ENCODE measurements at regions not wholly inside any gene's neighbourhood (a gene's known extent, or its start where the extent isn't known, plus 50 kb on each side); places are given as distances from the start of the nearest gene placed in this dataset.

DNA sequence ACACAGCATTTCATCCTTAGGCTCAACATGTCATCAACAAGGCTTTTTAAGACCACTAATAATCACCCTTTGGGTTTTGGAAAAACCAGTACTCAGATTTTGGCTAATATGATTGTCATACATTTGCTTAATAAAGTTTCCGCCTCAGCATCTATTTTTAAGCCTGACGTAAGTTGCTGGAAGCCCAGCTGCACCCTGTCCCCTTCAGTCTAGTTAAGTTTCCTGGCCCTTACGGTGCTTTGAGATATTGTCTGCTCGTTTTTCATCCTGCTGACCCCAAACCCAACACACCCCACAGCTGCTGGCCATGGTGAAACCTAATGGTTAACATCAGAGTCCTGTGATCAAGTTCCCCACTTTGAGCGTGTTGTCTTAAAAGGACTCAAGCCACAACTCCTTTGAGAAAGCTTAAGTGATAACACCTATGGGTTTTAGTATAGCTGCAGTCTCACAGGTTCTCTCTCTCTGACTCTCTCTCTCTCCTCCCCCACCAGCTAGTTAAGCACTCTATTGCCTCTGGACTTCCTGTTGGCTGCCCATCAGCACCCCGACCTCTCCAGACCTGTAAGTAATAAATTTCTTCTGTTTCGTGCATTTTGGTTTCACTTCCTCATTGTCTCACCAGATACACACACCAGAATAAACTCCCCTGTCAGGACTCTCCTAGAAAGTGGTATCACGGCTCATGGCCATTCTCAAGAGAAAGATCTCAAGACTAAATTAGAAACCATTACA lies 802.0 kb downstream of the C6orf118 start:
- H3K4me3 ChIP-seq (ENCODE audit: low read depth, low read length): no peak overlapping the region
- no peak for DNase-seq (ENCODE audit: low read depth)
- TF ChIP-seq, protein P1, sequence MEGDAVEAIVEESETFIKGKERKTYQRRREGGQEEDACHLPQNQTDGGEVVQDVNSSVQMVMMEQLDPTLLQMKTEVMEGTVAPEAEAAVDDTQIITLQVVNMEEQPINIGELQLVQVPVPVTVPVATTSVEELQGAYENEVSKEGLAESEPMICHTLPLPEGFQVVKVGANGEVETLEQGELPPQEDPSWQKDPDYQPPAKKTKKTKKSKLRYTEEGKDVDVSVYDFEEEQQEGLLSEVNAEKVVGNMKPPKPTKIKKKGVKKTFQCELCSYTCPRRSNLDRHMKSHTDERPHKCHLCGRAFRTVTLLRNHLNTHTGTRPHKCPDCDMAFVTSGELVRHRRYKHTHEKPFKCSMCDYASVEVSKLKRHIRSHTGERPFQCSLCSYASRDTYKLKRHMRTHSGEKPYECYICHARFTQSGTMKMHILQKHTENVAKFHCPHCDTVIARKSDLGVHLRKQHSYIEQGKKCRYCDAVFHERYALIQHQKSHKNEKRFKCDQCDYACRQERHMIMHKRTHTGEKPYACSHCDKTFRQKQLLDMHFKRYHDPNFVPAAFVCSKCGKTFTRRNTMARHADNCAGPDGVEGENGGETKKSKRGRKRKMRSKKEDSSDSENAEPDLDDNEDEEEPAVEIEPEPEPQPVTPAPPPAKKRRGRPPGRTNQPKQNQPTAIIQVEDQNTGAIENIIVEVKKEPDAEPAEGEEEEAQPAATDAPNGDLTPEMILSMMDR (IDR thresholded peaks at IDR 0.05; ENCODE audit: low read depth, low read length, missing control alignments): no peak

DNA sequence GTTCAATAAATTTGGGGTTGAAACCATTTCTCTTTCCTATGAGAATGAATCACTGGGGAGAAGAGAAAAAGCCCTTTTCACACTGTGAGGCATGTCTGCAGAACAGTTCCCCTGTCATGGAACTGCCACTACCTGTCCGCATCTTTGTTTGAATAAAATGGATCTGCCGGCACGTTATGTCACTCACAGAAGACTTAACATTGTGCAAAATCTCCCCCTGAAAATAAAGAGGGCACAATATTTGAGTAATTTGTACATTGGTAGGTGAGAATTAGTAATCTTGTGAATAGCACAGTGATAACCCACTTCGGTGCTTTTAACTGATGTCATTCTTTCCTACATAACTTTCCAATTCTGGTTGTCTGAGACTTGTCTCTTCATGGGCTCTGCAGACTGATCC lies 804.0 kb downstream of the C6orf118 start:
- H3K4me3 ChIP-seq (ENCODE audit: low read depth, low read length): no peak overlapping the region
- DNase-seq (ENCODE audit: low read depth): no peak
- TF ChIP-seq, protein P1 (IDR thresholded peaks at IDR 0.05; ENCODE audit: low read depth, low read length, missing control alignments): no peak

DNA sequence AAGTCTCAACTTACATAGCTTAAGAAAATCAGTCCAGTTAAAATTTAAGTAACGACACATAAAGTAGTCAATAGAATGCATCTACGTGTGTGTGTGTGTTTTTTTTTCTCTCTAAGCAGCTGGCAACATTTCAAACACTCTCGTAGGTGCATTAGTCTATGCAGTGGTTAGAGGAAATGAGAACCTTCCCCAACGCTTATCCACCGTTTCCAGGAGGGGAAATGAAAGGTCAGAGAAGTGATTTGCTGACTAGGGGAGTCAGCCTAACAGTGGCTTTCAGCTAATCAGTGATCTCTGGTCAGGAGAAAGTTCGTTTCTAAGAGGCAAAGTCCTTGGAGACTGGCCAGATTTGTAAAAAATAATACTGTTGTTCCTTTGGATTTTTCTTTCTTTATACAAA lies 806.6 kb downstream of the C6orf118 start:
- no peak for DNase-seq (ENCODE audit: low read depth)
- TF ChIP-seq, protein P1 (IDR thresholded peaks at IDR 0.05; ENCODE audit: low read depth, low read length, missing control alignments): no peak
- H3K4me3 ChIP-seq (ENCODE audit: low read depth, low read length): no peak overlapping the region

DNA sequence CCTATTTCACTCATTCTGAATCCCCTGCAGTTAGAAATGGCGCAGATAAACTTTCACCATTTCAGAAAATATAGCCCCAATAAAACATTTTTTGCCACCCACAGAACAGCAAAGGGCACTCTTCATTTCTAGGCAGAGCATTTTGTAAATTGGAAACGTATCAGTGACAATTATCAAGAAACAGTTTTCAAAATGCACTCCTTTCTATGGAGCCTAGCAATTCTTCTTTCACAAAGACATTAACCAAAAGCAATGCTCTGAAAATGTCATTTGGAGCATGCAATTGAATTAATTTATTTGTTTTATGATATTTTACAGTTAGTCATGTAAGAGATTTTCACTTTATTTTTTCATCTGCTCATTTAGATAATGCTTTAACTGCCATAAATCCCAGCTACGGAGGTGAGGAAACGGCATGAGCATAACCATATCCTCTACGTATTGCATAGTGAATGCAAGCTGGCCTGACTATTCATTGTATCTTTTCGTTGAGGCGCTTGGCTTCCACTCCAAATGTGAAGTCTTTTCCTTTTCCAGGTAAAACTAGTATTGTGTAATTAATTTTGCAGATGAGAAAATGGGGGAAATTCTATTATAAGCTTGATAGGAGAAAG lies 813.4 kb downstream of the C6orf118 start:
- H3K4me3 ChIP-seq (ENCODE audit: low read depth, low read length): no peak overlapping the region
- no peak for DNase-seq (ENCODE audit: low read depth)
- TF ChIP-seq, protein P1 (IDR thresholded peaks at IDR 0.05; ENCODE audit: low read depth, low read length, missing control alignments): no peak

DNA sequence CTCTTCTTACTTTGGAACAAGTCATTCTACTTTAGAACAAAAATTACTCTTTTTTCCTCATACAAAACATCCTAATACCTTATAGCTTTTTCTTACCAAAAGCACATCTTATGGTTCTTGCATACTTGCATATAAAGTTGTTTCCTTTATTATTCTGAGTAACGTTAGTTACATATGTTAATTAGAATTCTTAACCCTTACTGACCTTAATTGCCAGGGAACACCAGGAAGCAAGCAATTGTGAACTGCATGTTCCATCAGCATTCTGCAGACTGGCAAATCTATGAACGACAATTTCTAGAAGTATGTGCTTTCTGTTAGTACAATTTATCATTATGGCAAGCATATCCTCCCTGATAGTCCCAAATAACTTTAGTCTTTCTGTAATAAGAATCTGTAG lies 831.0 kb downstream of the C6orf118 start:
- DNase-seq (ENCODE audit: low read depth): no peak
- TF ChIP-seq, protein P1 (IDR thresholded peaks at IDR 0.05; ENCODE audit: low read depth, low read length, missing control alignments): no peak
- no peak overlapping the region for H3K4me3 ChIP-seq (ENCODE audit: low read depth, low read length)

- DNase-seq (ENCODE audit: low read depth): no peak
- TF ChIP-seq, protein P1 (IDR thresholded peaks at IDR 0.05; ENCODE audit: low read depth, low read length, missing control alignments): no peak
- no peak overlapping the region for H3K4me3 ChIP-seq (ENCODE audit: low read depth, low read length)
Measured at GRCh38 chr6:164477790-164478189, 831.6 kb downstream of the C6orf118 start.

- TF ChIP-seq, protein P1 (IDR thresholded peaks at IDR 0.05; ENCODE audit: low read depth, low read length, missing control alignments): no peak
- H3K4me3 ChIP-seq (ENCODE audit: low read depth, low read length): no peak overlapping the region
- DNase-seq (ENCODE audit: low read depth): no peak
Measured at GRCh38 chr6:164477101-164477500, 832.3 kb downstream of the C6orf118 start.

Measured in GM12864 (cell line).